ENCODE measurements at regions not wholly inside any gene's neighbourhood (a gene's known extent, or its start where the extent isn't known, plus 50 kb on each side); places are given as distances from the start of the nearest gene placed in this dataset.

- TF ChIP-seq ZNF274 (IDR thresholded peaks at IDR 0.05; ENCODE audit: low read depth, low read length) (no peak), YY1 (IDR thresholded peaks at IDR 0.05; ENCODE audit: insufficient read depth, insufficient read length) (no peak)
Measured at GRCh38 chr14:22450266-22450665, 138.8 kb downstream of the DAD1 start.

All from NT2/D1 (cell line).